CD14-positive monocyte (primary cell): ENCODE measurements at regions not wholly inside any gene's neighbourhood (a gene's known extent, or its start where the extent isn't known, plus 50 kb on each side); places are given as distances from the start of the nearest gene placed in this dataset.

Experiments used
- DNase-seq, 3 donors: peaks; one replicate each; pipeline ENCODE4 v3.0.0-alpha.2; 2011 to 2022
- H2AFZ ChIP-seq: 2 replicates; pipeline ENCODE4 v1.6.0; 2012; ENCODE audit warnings: mild to moderate bottlenecking, low read depth, low read length, inconsistent platforms; ENCODE audit not compliant: insufficient read depth, poor library complexity, severe bottlenecking
- H3K27ac ChIP-seq, 2 donors: 1 replicate in 1 of 2; 2 replicates in 1 of 2; pipeline ENCODE4 v1.5.1; 2012 to 2013; ENCODE audit warnings: low read length in 2 of 2, control low read depth in 1 of 2, inconsistent platforms in 1 of 2, low read depth in 1 of 2, mild to moderate bottlenecking in 1 of 2
- H3K27me3 ChIP-seq, 2 donors: one replicate each; pipeline versions ENCODE4 v1.6.0 to v1.6.1; 2011 to 2013; ENCODE audit warnings: low read length in 2 of 2; ENCODE audit not compliant: control insufficient read depth in 2 of 2, insufficient read depth in 2 of 2
- H3K36me3 ChIP-seq, 2 donors: replicated peaks in 1 of 2; 1 replicate in 1 of 2; 2 replicates in 1 of 2; pipeline versions ENCODE4 v1.5.1 to v1.6.1; 2012 to 2013; ENCODE audit warnings: low read length in 2 of 2, control low read depth in 1 of 2, inconsistent platforms in 1 of 2, mild to moderate bottlenecking in 1 of 2; ENCODE audit not compliant: insufficient read depth in 2 of 2, control insufficient read depth in 1 of 2
- H3K4me1 ChIP-seq, 2 donors: 1 replicate in 1 of 2; 2 replicates in 1 of 2; pipeline versions ENCODE4 v1.5.1 to v1.6.1; 2012 to 2013; ENCODE audit warnings: low read length in 2 of 2, control low read depth in 1 of 2, inconsistent platforms in 1 of 2, mild to moderate bottlenecking in 1 of 2, moderate library complexity in 1 of 2; ENCODE audit not compliant: insufficient read depth in 2 of 2, control insufficient read depth in 1 of 2
- H3K4me2 ChIP-seq: replicated peaks from 2 replicates; pipeline ENCODE3; 2012; ENCODE audit warnings: low read length, moderate library complexity, mild to moderate bottlenecking; ENCODE audit not compliant: poor library complexity, severe bottlenecking; ENCODE audit errors: extremely low read depth
- H3K4me3 ChIP-seq, 3 experiments: fragments of 200-600 bp in 1 of 3; sonication (generic) in 1 of 3; replicated peaks in 1 of 3; 1 replicate in 2 of 3; 2 replicates in 1 of 3; pipeline ENCODE4 v1.5.1; 2011 to 2013; ENCODE audit warnings: low read length in 3 of 3, mild to moderate bottlenecking in 3 of 3, control low read depth in 2 of 3, low read depth in 2 of 3, inconsistent platforms in 1 of 3, moderate library complexity in 1 of 3
- H3K79me2 ChIP-seq: 2 replicates; pipeline ENCODE4 v1.6.0; 2012; ENCODE audit warnings: mild to moderate bottlenecking, control low read depth, inconsistent platforms, low read length, moderate library complexity; ENCODE audit not compliant: insufficient read depth
- H3K9ac ChIP-seq: 2 replicates; pipeline ENCODE4 v1.6.0; 2017; ENCODE audit warnings: low read length, mild to moderate bottlenecking; ENCODE audit not compliant: insufficient read depth, poor library complexity, severe bottlenecking
- H3K9me3 ChIP-seq, 2 donors: replicated peaks in 1 of 2; 1 replicate in 1 of 2; 2 replicates in 1 of 2; pipeline versions ENCODE4 v1.5.1 to v1.6.1; 2012 to 2013; ENCODE audit warnings: low read length in 2 of 2, control low read depth in 1 of 2; ENCODE audit not compliant: control insufficient read depth in 1 of 2, insufficient read depth in 1 of 2
- H4K20me1 ChIP-seq: 2 replicates; pipeline ENCODE4 v1.6.0; 2012; ENCODE audit warnings: mild to moderate bottlenecking, low read length, control low read depth, moderate library complexity; ENCODE audit not compliant: insufficient read depth
- H3K27ac Mint-ChIP-seq, 7 donors: one replicate each; pipeline ENCODE4 v1.8.0; 2020; ENCODE audit warnings: mild to moderate bottlenecking in 7 of 7, mixed read lengths in 7 of 7, moderate library complexity in 6 of 7, inconsistent platforms in 2 of 7
- H3K27me3 Mint-ChIP-seq, 3 donors: one replicate each; pipeline ENCODE4 v1.8.0; 2021 to 2022; ENCODE audit warnings: low read depth in 3 of 3, mild to moderate bottlenecking in 3 of 3, mixed read lengths in 3 of 3, moderate library complexity in 3 of 3, inconsistent platforms in 1 of 3
- H3K36me3 Mint-ChIP-seq, 2 donors: one replicate each; pipeline ENCODE4 v1.8.0; 2020; ENCODE audit warnings: mixed read lengths in 2 of 2, inconsistent platforms in 1 of 2, mild to moderate bottlenecking in 1 of 2
- H3K4me1 Mint-ChIP-seq: one replicate; pipeline ENCODE4 v1.8.0; 2020; ENCODE audit warnings: mild to moderate bottlenecking, mixed read lengths
- H3K4me3 Mint-ChIP-seq, 2 donors: one replicate each; pipeline ENCODE4 v1.8.0; 2020; ENCODE audit warnings: mild to moderate bottlenecking in 2 of 2, mixed read lengths in 2 of 2, moderate library complexity in 1 of 2
- H3K9me3 Mint-ChIP-seq, 7 donors: one replicate each; pipeline ENCODE4 v1.8.0; 2020 to 2022; ENCODE audit warnings: mixed read lengths in 7 of 7, mild to moderate bottlenecking in 6 of 7, moderate library complexity in 6 of 7, inconsistent platforms in 2 of 7
- CTCF ChIP-seq: fragments of 200-600 bp; IDR thresholded peaks from one replicate; pipeline ENCODE4 v1.8.0; 2022; ENCODE audit warnings: antibody characterized with exemption, mild to moderate bottlenecking
- WGBS: methylation state at CpG from one replicate; pipeline ENCODE4 v1.1.5; 2013; ENCODE audit warnings: missing lambda C conversion rate; ENCODE audit not compliant: insufficient coverage; 5-methylcytosine and 5-hydroxymethylcytosine counted together
- intact Hi-C, 2 donors: fragments of 100-400 bp; cut with micrococcal nuclease; formaldehyde crosslinking; loops; one replicate each; pipeline versions ENCODE4 v1.15.0 to v1.15.1; 2023

GRCh38 chr5:8208307-8208706, 339.4 kb downstream of the MTRR start:
- Mint-ChIP-seq H3K36me3 (no peaks in the 10 kb centered on the region), H3K4me1 (no peaks in the 10 kb centered on the region), H3K4me3 (no peak overlapping the region), H3K27me3 (peaks cover 2 to 3% (median 2%) of the 10 kb centered on the region in 3 donors), H3K9me3 (peaks cover 0 to 12% (median 7%) of the 10 kb centered on the region in 7 donors), H3K27ac (no peak overlapping the region)
- no peak for DNase-seq
- H3K9ac ChIP-seq: no peak overlapping the region
- H3K36me3 ChIP-seq: no peaks in the 10 kb centered on the region
- no peak overlapping the region for H3K27ac ChIP-seq
- intact Hi-C loops: no loop called here
- H3K4me2 ChIP-seq: no peak overlapping the region
- peaks cover 5 to 10% of the 10 kb centered on the region in 2 donors for H3K9me3 ChIP-seq
- no peaks in the 10 kb centered on the region for H3K27me3 ChIP-seq
- WGBS: 95% methylated on average over 7 of the region's 7 CpGs
- H4K20me1 ChIP-seq: no peaks in the 10 kb centered on the region
- H3K4me1 ChIP-seq: no peaks in the 10 kb centered on the region
- no peaks in the 10 kb centered on the region for H3K79me2 ChIP-seq
- H2AFZ ChIP-seq: no peak overlapping the region
- TF ChIP-seq CTCF: no peak
- no peak overlapping the region for H3K4me3 ChIP-seq

DNA sequence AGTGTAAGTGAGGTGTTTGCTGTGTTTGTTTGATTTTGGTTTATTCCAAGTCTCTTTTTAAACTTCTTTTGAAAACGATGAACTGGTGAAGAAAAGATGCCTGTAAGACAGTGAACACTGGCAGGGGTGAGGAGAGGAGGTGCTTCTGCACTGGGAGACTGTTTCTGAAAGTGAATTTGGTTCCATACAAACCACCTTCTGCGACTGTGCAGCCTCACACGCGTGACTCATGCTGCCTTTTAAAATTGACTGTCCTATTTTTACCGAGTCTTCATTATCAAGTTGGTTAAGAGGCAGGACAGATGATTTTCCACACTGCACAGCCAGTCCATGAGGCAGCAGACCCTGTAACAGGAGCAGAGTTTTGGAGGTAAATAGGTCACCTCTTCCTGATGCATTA, 340.6 kb downstream of the MTRR start:
- Histone ChIP-seq H3K27ac (no peak overlapping the region), H3K4me1 (no peaks in the 10 kb centered on the region), H3K4me3 (no peak overlapping the region), H3K27me3 (no peaks in the 10 kb centered on the region), H2AFZ (no peak overlapping the region), H4K20me1 (no peaks in the 10 kb centered on the region), H3K9me3 (peaks cover 5 to 10% of the 10 kb centered on the region in 2 donors), H3K79me2 (no peaks in the 10 kb centered on the region), H3K4me2 (no peak overlapping the region), H3K9ac (no peak overlapping the region), H3K36me3 (no peaks in the 10 kb centered on the region)
- H3K9me3 Mint-ChIP-seq: peaks cover 0 to 8% (median under 1%) of the 10 kb centered on the region in 7 donors
- WGBS: 89% methylated on average over 4 of the region's 5 CpGs
- no peaks in the 10 kb centered on the region for H3K4me1 Mint-ChIP-seq
- H3K27ac Mint-ChIP-seq: no peak overlapping the region
- TF ChIP-seq CTCF: no peak
- H3K36me3 Mint-ChIP-seq: no peaks in the 10 kb centered on the region
- intact Hi-C loops: no loop called here
- no peak overlapping the region for H3K4me3 Mint-ChIP-seq
- no peak for DNase-seq
- peaks cover 2 to 3% (median 2%) of the 10 kb centered on the region in 3 donors for H3K27me3 Mint-ChIP-seq
